CD4-positive, alpha-beta memory T cell (primary cell): ENCODE measurements at regions not wholly inside any gene's neighbourhood (a gene's known extent, or its start where the extent isn't known, plus 50 kb on each side); places are given as distances from the start of the nearest gene placed in this dataset.

Source experiments
- CTCF ChIA-PET: fragments of 350-600 bp; sonication (Branson Sonifier 250); formaldehyde crosslinking; loops from one replicate; lab custom pipeline; 2021; ENCODE audit warnings: inconsistent platforms; ENCODE audit not compliant: partially characterized antibody; lab: Charles Lee
- POLR2A ChIA-PET: fragments of 350-600 bp; sonication (Branson Sonifier 250); formaldehyde crosslinking; loops from one replicate; lab custom pipeline; 2021; ENCODE audit not compliant: partially characterized antibody; lab: Charles Lee
- DNase-seq, 5 donors: peaks; one replicate each; pipeline versions ENCODE4 v3.0.0 to v3.0.0-alpha.2; 2020 to 2022; ENCODE audit warnings: mixed read lengths in 1 of 5
- H3K27ac ChIP-seq: one replicate; pipeline ENCODE4 v1.7.0; 2013; ENCODE audit warnings: low read depth, low read length
- H3K27me3 ChIP-seq: 2 replicates; pipeline ENCODE4 v1.7.0; 2013; ENCODE audit warnings: mild to moderate bottlenecking, low read length, moderate library complexity; ENCODE audit not compliant: insufficient read depth
- H3K36me3 ChIP-seq: 2 replicates; pipeline ENCODE4 v1.7.0; 2013; ENCODE audit warnings: mild to moderate bottlenecking, low read length, moderate library complexity; ENCODE audit not compliant: insufficient read depth
- H3K4me1 ChIP-seq: 2 replicates; pipeline ENCODE4 v1.7.0; 2013; ENCODE audit warnings: mild to moderate bottlenecking, low read length, moderate library complexity; ENCODE audit not compliant: insufficient read depth
- H3K4me3 ChIP-seq, 2 donors: one replicate each; pipeline ENCODE4 v1.7.0; 2013; ENCODE audit warnings: low read length in 2 of 2, mild to moderate bottlenecking in 1 of 2
- H3K9me3 ChIP-seq, 2 donors: one replicate each; pipeline ENCODE4 v1.7.0; 2013; ENCODE audit warnings: low read length in 2 of 2, control low read depth in 1 of 2; ENCODE audit not compliant: control insufficient read depth in 1 of 2
- H3K27ac Mint-ChIP-seq, 7 donors: one replicate each; pipeline ENCODE4 v1.8.0; 2020 to 2021; ENCODE audit warnings: mixed read lengths in 7 of 7, mild to moderate bottlenecking in 6 of 7, inconsistent platforms in 3 of 7, moderate library complexity in 3 of 7
- H3K27me3 Mint-ChIP-seq, 2 donors: one replicate each; pipeline ENCODE4 v1.8.0; 2020 to 2021; ENCODE audit warnings: mixed read lengths in 2 of 2
- H3K36me3 Mint-ChIP-seq, 2 donors: one replicate each; pipeline ENCODE4 v1.8.0; 2020 to 2021; ENCODE audit warnings: mixed read lengths in 2 of 2, inconsistent platforms in 1 of 2, mild to moderate bottlenecking in 1 of 2
- H3K4me1 Mint-ChIP-seq, 4 donors: one replicate each; pipeline ENCODE4 v1.8.0; 2020 to 2021; ENCODE audit warnings: mixed read lengths in 4 of 4, mild to moderate bottlenecking in 1 of 4
- H3K4me3 Mint-ChIP-seq, 8 donors: one replicate each; pipeline ENCODE4 v1.8.0; 2020 to 2021; ENCODE audit warnings: mixed read lengths in 8 of 8, mild to moderate bottlenecking in 7 of 8, moderate library complexity in 6 of 8, inconsistent platforms in 3 of 8
- H3K9me3 Mint-ChIP-seq, 8 donors: one replicate each; pipeline ENCODE4 v1.8.0; 2020 to 2021; ENCODE audit warnings: mixed read lengths in 8 of 8, mild to moderate bottlenecking in 5 of 8, inconsistent platforms in 3 of 8, moderate library complexity in 1 of 8
- intact Hi-C: fragments of 100-400 bp; cut with micrococcal nuclease; formaldehyde crosslinking; loops from one replicate; pipeline ENCODE4 v1.15.1; 2023

GRCh38 chr2:122486086-122486485 is 730.6 kb downstream of the TSN start:
- Histone ChIP-seq H3K36me3 (no peaks in the 10 kb centered on the region), H3K4me1 (no peaks in the 10 kb centered on the region), H3K27ac (no peak overlapping the region), H3K27me3 (no peaks in the 10 kb centered on the region), H3K4me3 (no peak overlapping the region), H3K9me3 (no peaks in the 10 kb centered on the region)
- CTCF ChIA-PET = no interaction called here
- H3K9me3 Mint-ChIP-seq = peaks cover 0 to 10% (median 3%) of the 10 kb centered on the region in 8 donors
- H3K27ac Mint-ChIP-seq = no peak overlapping the region
- POLR2A ChIA-PET = no interaction called here
- DNase-seq = no peak
- no peak overlapping the region for H3K4me3 Mint-ChIP-seq
- H3K27me3 Mint-ChIP-seq = no peaks in the 10 kb centered on the region
- no peaks in the 10 kb centered on the region for H3K4me1 Mint-ChIP-seq
- no peaks in the 10 kb centered on the region for H3K36me3 Mint-ChIP-seq
- intact Hi-C loops = no loop called here

GRCh38 chr2:122486705-122487415 is 731.4 kb downstream of the TSN start:
- intact Hi-C loops = no loop called here
- Histone ChIP-seq H3K4me3 (no peak overlapping the region), H3K36me3 (no peaks in the 10 kb centered on the region), H3K4me1 (no peaks in the 10 kb centered on the region), H3K27ac (no peak overlapping the region), H3K27me3 (no peaks in the 10 kb centered on the region), H3K9me3 (no peaks in the 10 kb centered on the region)
- no peak for DNase-seq
- no peak overlapping the region for H3K27ac Mint-ChIP-seq
- ChIA-PET CTCF (no interaction called here), POLR2A (no interaction called here)
- H3K9me3 Mint-ChIP-seq = peaks cover 0 to 8% (median 1%) of the 10 kb centered on the region in 8 donors
- no peaks in the 10 kb centered on the region for H3K27me3 Mint-ChIP-seq
- H3K4me3 Mint-ChIP-seq = no peak overlapping the region
- H3K36me3 Mint-ChIP-seq = no peaks in the 10 kb centered on the region
- H3K4me1 Mint-ChIP-seq = no peaks in the 10 kb centered on the region

GRCh38 chr2:122491011-122491410 is 735.6 kb downstream of the TSN start:
- Mint-ChIP-seq H3K9me3 (peaks cover 0 to 6% (median 2%) of the 10 kb centered on the region in 8 donors), H3K4me3 (no peak overlapping the region), H3K27ac (no peak overlapping the region), H3K4me1 (no peaks in the 10 kb centered on the region), H3K36me3 (no peaks in the 10 kb centered on the region), H3K27me3 (no peaks in the 10 kb centered on the region)
- H3K9me3 ChIP-seq = no peaks in the 10 kb centered on the region
- H3K4me1 ChIP-seq = no peaks in the 10 kb centered on the region
- no peak overlapping the region for H3K27ac ChIP-seq
- no peaks in the 10 kb centered on the region for H3K27me3 ChIP-seq
- CTCF ChIA-PET = no interaction called here
- H3K4me3 ChIP-seq = no peak overlapping the region
- POLR2A ChIA-PET = no interaction called here
- no peak for DNase-seq
- intact Hi-C loops = no loop called here
- H3K36me3 ChIP-seq = no peaks in the 10 kb centered on the region

GRCh38 chr2:122500316-122501105 is 745.1 kb downstream of the TSN start:
- intact Hi-C loops = no loop called here

GRCh38 chr2:122506620-122507019 is 751.2 kb downstream of the TSN start:
- H3K4me1 Mint-ChIP-seq = no peaks in the 10 kb centered on the region
- ChIA-PET CTCF (no interaction called here), POLR2A (no interaction called here)
- H3K27ac ChIP-seq = no peak overlapping the region
- H3K36me3 ChIP-seq = no peaks in the 10 kb centered on the region
- no peak overlapping the region for H3K27ac Mint-ChIP-seq
- no peaks in the 10 kb centered on the region for H3K9me3 ChIP-seq
- DNase-seq = no peak
- H3K27me3 Mint-ChIP-seq = no peaks in the 10 kb centered on the region
- intact Hi-C loops = no loop called here
- H3K9me3 Mint-ChIP-seq = peaks cover 0 to 4% (median 0%) of the 10 kb centered on the region in 8 donors
- H3K36me3 Mint-ChIP-seq = no peaks in the 10 kb centered on the region
- H3K27me3 ChIP-seq = no peaks in the 10 kb centered on the region
- no peak overlapping the region for H3K4me3 Mint-ChIP-seq
- no peak overlapping the region for H3K4me3 ChIP-seq
- H3K4me1 ChIP-seq = no peaks in the 10 kb centered on the region

More at GRCh38 chr2:122500316-122501105, 745.1 kb downstream of the TSN start:
- no peak overlapping the region for H3K4me3 Mint-ChIP-seq
- ChIA-PET CTCF (no interaction called here), POLR2A (no interaction called here)
- no peak overlapping the region for H3K27ac Mint-ChIP-seq
- Histone ChIP-seq H3K9me3 (no peaks in the 10 kb centered on the region), H3K4me3 (no peak overlapping the region), H3K4me1 (no peaks in the 10 kb centered on the region), H3K27me3 (no peaks in the 10 kb centered on the region), H3K36me3 (no peaks in the 10 kb centered on the region), H3K27ac (no peak overlapping the region)
- no peaks in the 10 kb centered on the region for H3K4me1 Mint-ChIP-seq
- no peaks in the 10 kb centered on the region for H3K27me3 Mint-ChIP-seq
- no peaks in the 10 kb centered on the region for H3K36me3 Mint-ChIP-seq
- DNase-seq = no peak
- peaks cover 0 to 4% (median under 1%) of the 10 kb centered on the region in 8 donors for H3K9me3 Mint-ChIP-seq

- Histone ChIP-seq H3K27ac (no peak overlapping the region), H3K27me3 (no peaks in the 10 kb centered on the region), H3K36me3 (no peaks in the 10 kb centered on the region), H3K9me3 (no peaks in the 10 kb centered on the region), H3K4me1 (no peaks in the 10 kb centered on the region), H3K4me3 (no peak overlapping the region)
- Mint-ChIP-seq H3K27me3 (no peaks in the 10 kb centered on the region), H3K27ac (no peak overlapping the region), H3K36me3 (no peaks in the 10 kb centered on the region), H3K9me3 (peaks cover 0 to 4% (median 0%) of the 10 kb centered on the region in 8 donors), H3K4me3 (no peak overlapping the region), H3K4me1 (no peaks in the 10 kb centered on the region)
- ChIA-PET POLR2A (no interaction called here), CTCF (interaction anchor here (1.1 kb wide), 1 partner anchor 13 kb away, joined by 3 read pairs; no protein-coding TSS in a partner anchor)
- no peak for DNase-seq
- intact Hi-C loops = no loop called here
These were observed 751.8 kb downstream of the TSN start for GRCh38 chr2:122507261-122507660.

GRCh38 chr2:122512091-122512490 is 756.6 kb downstream of the TSN start:
- ChIA-PET CTCF (no interaction called here), POLR2A (no interaction called here)
- no peaks in the 10 kb centered on the region for H3K27me3 Mint-ChIP-seq
- H3K4me1 Mint-ChIP-seq = no peaks in the 10 kb centered on the region
- Histone ChIP-seq H3K27ac (no peak overlapping the region), H3K27me3 (no peaks in the 10 kb centered on the region), H3K36me3 (no peaks in the 10 kb centered on the region), H3K4me1 (no peaks in the 10 kb centered on the region), H3K4me3 (no peak overlapping the region), H3K9me3 (no peaks in the 10 kb centered on the region)
- peaks cover 3 to 12% (median 8%) of the 10 kb centered on the region in 8 donors for H3K9me3 Mint-ChIP-seq
- intact Hi-C loops = no loop called here
- H3K4me3 Mint-ChIP-seq = no peak overlapping the region
- no peak for DNase-seq
- no peaks in the 10 kb centered on the region for H3K36me3 Mint-ChIP-seq
- H3K27ac Mint-ChIP-seq = no peak overlapping the region
